HFF-Myc (cell line): ENCODE measurements at regions not wholly inside any gene's neighbourhood (a gene's known extent, or its start where the extent isn't known, plus 50 kb on each side); places are given as distances from the start of the nearest gene placed in this dataset.

Source experiments
- DNase-seq: peaks from one replicate; pipeline ENCODE4 v3.0.0-alpha.2; 2011; ENCODE audit warnings: low read depth; ENCODE audit errors: extremely low read depth
- H3K4me3 ChIP-seq: replicated peaks from 2 replicates; pipeline ENCODE4 v1.5.1; 2011; ENCODE audit warnings: low read depth, mild to moderate bottlenecking, control low read depth, low read length
- CTCF ChIP-seq: IDR thresholded peaks from 2 replicates; pipeline ENCODE4 v1.5.1; 2012; ENCODE audit warnings: mild to moderate bottlenecking, low read depth, low read length, control low read depth; ENCODE audit errors: missing control alignments

GRCh38 chr5:58353992-58354391 is 105.9 kb downstream of the PLK2 start:
- no peak for TF ChIP-seq CTCF
- no peak for DNase-seq

GRCh38 chr5:58351190-58351589 is 108.7 kb downstream of the PLK2 start:
- no peak for TF ChIP-seq CTCF
- DNase-seq = no peak
- no peak overlapping the region for H3K4me3 ChIP-seq

More at GRCh38 chr5:58353992-58354391, 105.9 kb downstream of the PLK2 start:
- no peak overlapping the region for H3K4me3 ChIP-seq

- no peak for TF ChIP-seq CTCF
- H3K4me3 ChIP-seq = no peak overlapping the region
- DNase-seq = no peak
Measured at GRCh38 chr5:58348996-58349728, 110.7 kb downstream of the PLK2 start.

GRCh38 chr5:58346041-58346440 is 113.8 kb downstream of the PLK2 start:
- H3K4me3 ChIP-seq = no peak overlapping the region
- no peak for TF ChIP-seq CTCF
- no peak for DNase-seq

GRCh38 chr5:58341476-58341875 is 118.4 kb downstream of the PLK2 start:
- H3K4me3 ChIP-seq = no peak overlapping the region
- DNase-seq = no peak
- TF ChIP-seq CTCF = no peak

GRCh38 chr5:58335518-58335917 is 124.4 kb downstream of the PLK2 start:
- DNase-seq = no peak
- no peak overlapping the region for H3K4me3 ChIP-seq
- TF ChIP-seq CTCF = no peak

- H3K4me3 ChIP-seq = no peak overlapping the region
- DNase-seq = no peak
- no peak for TF ChIP-seq CTCF
Measured at GRCh38 chr5:58334035-58334434, 125.9 kb downstream of the PLK2 start.
